Adrenal gland (tissue), 5 donors: ENCODE measurements at regions not wholly inside any gene's neighbourhood (a gene's known extent, or its start where the extent isn't known, plus 50 kb on each side); places are given as distances from the start of the nearest gene placed in this dataset.
"Not testable (repeated sequence)": the region's sequence is repeated elsewhere in the genome, so short reads cannot be mapped to it uniquely, and the experiment has no call there.

ENCODE experiments used
- CTCF ChIP-seq, 6 experiments: fragments of 450-650 bp in 4 of 6; fragments of 200-600 bp in 2 of 6; sonication (generic) in 1 of 6; IDR thresholded peaks; 1 replicate in 5 of 6; 2 replicates in 1 of 6; pipeline versions ENCODE4 v1.5.1 to v1.8.0; 2016 to 2021; ENCODE audit warnings: antibody characterized with exemption in 6 of 6, mild to moderate bottlenecking in 2 of 6, moderate library complexity in 1 of 6
- POLR2A ChIP-seq, 2 donors: fragments of 450-650 bp; IDR thresholded peaks; one replicate each; pipeline ENCODE4 v1.6.1; 2017; ENCODE audit warnings: antibody characterized with exemption in 2 of 2, mild to moderate bottlenecking in 2 of 2, moderate library complexity in 1 of 2
- donor health status: DM: no; HTN: no; CAD: no.

DNA sequence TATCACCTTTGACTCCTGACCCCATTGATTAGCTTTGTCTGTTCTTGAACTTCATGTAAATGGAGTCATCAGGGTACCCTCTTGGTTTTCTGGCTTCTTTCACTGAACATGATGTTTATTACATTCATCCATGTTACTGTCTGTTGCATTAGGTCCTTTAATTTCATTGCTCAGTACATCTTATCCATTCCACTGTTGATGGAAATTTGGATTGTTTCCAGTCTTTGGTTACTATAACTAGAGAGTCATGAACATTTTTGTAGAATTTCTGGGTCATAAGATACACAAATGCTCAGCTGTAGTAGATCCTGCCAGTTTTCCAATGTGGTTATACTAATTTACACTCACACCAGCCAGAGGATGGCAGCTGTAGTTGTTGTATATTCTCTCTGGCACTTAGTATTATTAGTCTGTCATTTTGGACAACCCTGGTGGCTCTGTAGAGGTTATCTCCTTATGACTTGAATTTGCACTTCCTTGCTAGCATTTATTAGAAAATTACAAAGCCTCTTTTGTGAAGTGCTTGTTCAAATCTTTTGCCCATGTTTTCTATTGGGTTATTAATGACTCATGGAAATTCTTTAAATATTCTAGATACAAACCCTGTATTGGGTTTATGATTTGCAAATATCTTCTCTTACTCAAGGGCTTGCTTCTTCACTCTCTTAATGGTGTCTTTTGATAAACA, 214.7 kb downstream of the BCL2L11 start:
- TF ChIP-seq CTCF, POLR2A (IDR thresholded peaks at IDR 0.05): not testable (repeated sequence)
